GM12874 (cell line): ENCODE measurements at regions not wholly inside any gene's neighbourhood (a gene's known extent, or its start where the extent isn't known, plus 50 kb on each side); places are given as distances from the start of the nearest gene placed in this dataset.

Experiments used
- CTCF ChIP-seq: IDR thresholded peaks from 2 replicates; pipeline ENCODE4 v1.5.1; 2011; ENCODE audit warnings: low read depth, mild to moderate bottlenecking, control low read depth, low read length, moderate library complexity; ENCODE audit not compliant: insufficient read depth

- no peak for TF ChIP-seq CTCF
These were observed 88.5 kb upstream of the SSTR4 start for GRCh38 chr20:22946596-22946995.

- TF ChIP-seq CTCF = no peak
These were observed 85.6 kb upstream of the SSTR4 start for GRCh38 chr20:22949331-22950109.

GRCh38 chr20:22951966-22952365 is 83.1 kb upstream of the SSTR4 start:
- no peak for TF ChIP-seq CTCF

- TF ChIP-seq CTCF = no peak
These were observed 80.5 kb upstream of the SSTR4 start for GRCh38 chr20:22954661-22955060.

GRCh38 chr20:22958390-22958789 is 76.7 kb upstream of the SSTR4 start:
- no peak for TF ChIP-seq CTCF

GRCh38 chr20:22962567-22963439 is 72.3 kb upstream of the SSTR4 start:
- TF ChIP-seq CTCF = no peak

- no peak for TF ChIP-seq CTCF
These were observed 71.5 kb upstream of the SSTR4 start for GRCh38 chr20:22963581-22963980.
